Nephron progenitor cell (in vitro differentiated cells): ENCODE measurements at regions not wholly inside any gene's neighbourhood (a gene's known extent, or its start where the extent isn't known, plus 50 kb on each side); places are given as distances from the start of the nearest gene placed in this dataset.
"Not testable (repeated sequence)": the region's sequence is repeated elsewhere in the genome, so short reads cannot be mapped to it uniquely, and the experiment has no call there.

Experiments used
- DNase-seq: peaks from one replicate; pipeline ENCODE4 v3.0.0; 2021
- H3K27ac Mint-ChIP-seq: 2 replicates; pipeline ENCODE4 v1.8.0; 2021; ENCODE audit warnings: mild to moderate bottlenecking, moderate library complexity, mixed read lengths
- H3K27me3 Mint-ChIP-seq: 2 replicates; pipeline ENCODE4 v1.8.0; 2021; ENCODE audit warnings: mild to moderate bottlenecking, low read depth, mixed read lengths; ENCODE audit not compliant: poor library complexity
- H3K36me3 Mint-ChIP-seq: 2 replicates; pipeline ENCODE4 v1.8.0; 2021; ENCODE audit warnings: low read depth, mixed read lengths
- H3K4me1 Mint-ChIP-seq: 2 replicates; pipeline ENCODE4 v1.8.0; 2021; ENCODE audit warnings: mixed read lengths
- H3K4me3 Mint-ChIP-seq: 2 replicates; pipeline ENCODE4 v1.8.0; 2021; ENCODE audit warnings: mild to moderate bottlenecking, moderate library complexity, mixed read lengths
- H3K9me3 Mint-ChIP-seq: 2 replicates; pipeline ENCODE4 v1.8.0; 2021; ENCODE audit warnings: mild to moderate bottlenecking, moderate library complexity, mixed read lengths
- TF ChIP-seq, protein P1 (sequence below): fragments of 200-600 bp; sonication (generic); IDR thresholded peaks from 2 replicates; pipeline ENCODE4 v1.5.0; 2021; ENCODE audit warnings: antibody characterized with exemption

DNA sequence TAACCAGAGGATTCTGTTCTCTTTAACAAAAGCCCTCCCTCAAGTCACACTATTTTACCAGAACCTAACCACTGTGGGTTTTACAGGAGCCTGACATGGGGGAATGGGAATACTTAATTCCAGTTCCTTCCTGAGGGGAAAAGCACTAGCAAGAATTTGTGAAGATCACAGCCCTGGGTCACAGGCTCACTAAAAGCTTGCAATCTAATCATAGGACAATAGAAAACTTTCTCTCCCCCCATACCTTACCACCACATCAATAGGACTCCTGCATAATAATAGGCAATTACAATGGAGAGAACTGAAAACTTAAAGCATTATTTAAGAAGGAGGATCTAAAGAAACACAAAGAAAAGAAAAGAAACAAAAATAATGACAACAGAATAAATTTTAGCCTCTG, 225.8 kb upstream of the ZNF804A start:
- no peaks in the 10 kb centered on the region for H3K27me3 Mint-ChIP-seq
- no peak overlapping the region for H3K4me3 Mint-ChIP-seq
- no peaks in the 10 kb centered on the region for H3K9me3 Mint-ChIP-seq
- H3K4me1 Mint-ChIP-seq: no peaks in the 10 kb centered on the region
- H3K36me3 Mint-ChIP-seq: no peaks in the 10 kb centered on the region
- TF ChIP-seq, protein P1, sequence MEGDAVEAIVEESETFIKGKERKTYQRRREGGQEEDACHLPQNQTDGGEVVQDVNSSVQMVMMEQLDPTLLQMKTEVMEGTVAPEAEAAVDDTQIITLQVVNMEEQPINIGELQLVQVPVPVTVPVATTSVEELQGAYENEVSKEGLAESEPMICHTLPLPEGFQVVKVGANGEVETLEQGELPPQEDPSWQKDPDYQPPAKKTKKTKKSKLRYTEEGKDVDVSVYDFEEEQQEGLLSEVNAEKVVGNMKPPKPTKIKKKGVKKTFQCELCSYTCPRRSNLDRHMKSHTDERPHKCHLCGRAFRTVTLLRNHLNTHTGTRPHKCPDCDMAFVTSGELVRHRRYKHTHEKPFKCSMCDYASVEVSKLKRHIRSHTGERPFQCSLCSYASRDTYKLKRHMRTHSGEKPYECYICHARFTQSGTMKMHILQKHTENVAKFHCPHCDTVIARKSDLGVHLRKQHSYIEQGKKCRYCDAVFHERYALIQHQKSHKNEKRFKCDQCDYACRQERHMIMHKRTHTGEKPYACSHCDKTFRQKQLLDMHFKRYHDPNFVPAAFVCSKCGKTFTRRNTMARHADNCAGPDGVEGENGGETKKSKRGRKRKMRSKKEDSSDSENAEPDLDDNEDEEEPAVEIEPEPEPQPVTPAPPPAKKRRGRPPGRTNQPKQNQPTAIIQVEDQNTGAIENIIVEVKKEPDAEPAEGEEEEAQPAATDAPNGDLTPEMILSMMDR: no peak
- DNase-seq: no peak
- H3K27ac Mint-ChIP-seq: no peak overlapping the region

DNA sequence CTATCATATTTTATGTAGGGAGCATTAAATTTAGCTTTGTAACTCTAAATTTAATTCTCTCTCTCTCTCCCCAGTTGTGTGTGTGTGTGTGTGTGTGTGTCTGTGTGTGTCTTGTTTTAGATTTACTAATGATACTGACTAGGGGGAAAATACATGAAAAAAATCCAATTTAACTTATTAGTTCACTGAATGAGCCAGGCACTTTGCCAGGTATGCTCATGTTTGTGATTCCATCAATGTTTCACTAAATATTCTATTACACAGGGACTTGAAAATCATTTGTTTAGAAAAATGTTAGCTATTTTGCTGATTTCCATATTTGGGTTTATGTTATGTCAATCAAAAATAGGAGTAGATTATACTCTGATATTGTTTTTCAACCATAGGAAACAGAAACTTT, 203.7 kb upstream of the ZNF804A start:
- DNase-seq: no peak
- Mint-ChIP-seq H3K36me3 (no peaks in the 10 kb centered on the region), H3K4me3 (no peak overlapping the region), H3K27ac (no peak overlapping the region), H3K27me3 (no peaks in the 10 kb centered on the region), H3K4me1 (no peaks in the 10 kb centered on the region), H3K9me3 (no peaks in the 10 kb centered on the region)
- TF ChIP-seq, protein P1: no peak

DNA sequence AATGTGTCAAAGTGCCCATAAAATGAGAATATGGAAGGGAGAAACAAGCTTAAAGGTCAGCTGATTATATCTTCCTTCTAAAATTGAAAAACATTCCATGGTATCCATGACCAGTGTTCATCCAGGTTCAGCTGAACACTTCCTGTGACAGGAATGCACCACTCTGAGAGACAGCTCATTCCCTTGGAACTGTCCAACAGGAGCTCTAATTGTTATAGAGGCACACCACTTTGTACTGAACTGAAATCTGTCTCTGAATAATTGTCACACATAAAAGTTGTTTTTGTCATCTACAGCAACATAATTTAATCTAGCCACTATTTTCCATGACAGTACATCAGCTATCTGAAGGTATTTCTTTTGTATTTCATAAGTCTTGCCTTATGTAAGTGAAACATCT, 195.9 kb upstream of the ZNF804A start:
- H3K36me3 Mint-ChIP-seq: peaks cover 2% of the 10 kb centered on the region
- H3K4me1 Mint-ChIP-seq: no peaks in the 10 kb centered on the region
- H3K9me3 Mint-ChIP-seq: peaks cover 11% of the 10 kb centered on the region
- no peak for DNase-seq
- TF ChIP-seq, protein P1: no peak
- H3K27ac Mint-ChIP-seq: no peak overlapping the region
- no peaks in the 10 kb centered on the region for H3K27me3 Mint-ChIP-seq
- H3K4me3 Mint-ChIP-seq: no peak overlapping the region

DNA sequence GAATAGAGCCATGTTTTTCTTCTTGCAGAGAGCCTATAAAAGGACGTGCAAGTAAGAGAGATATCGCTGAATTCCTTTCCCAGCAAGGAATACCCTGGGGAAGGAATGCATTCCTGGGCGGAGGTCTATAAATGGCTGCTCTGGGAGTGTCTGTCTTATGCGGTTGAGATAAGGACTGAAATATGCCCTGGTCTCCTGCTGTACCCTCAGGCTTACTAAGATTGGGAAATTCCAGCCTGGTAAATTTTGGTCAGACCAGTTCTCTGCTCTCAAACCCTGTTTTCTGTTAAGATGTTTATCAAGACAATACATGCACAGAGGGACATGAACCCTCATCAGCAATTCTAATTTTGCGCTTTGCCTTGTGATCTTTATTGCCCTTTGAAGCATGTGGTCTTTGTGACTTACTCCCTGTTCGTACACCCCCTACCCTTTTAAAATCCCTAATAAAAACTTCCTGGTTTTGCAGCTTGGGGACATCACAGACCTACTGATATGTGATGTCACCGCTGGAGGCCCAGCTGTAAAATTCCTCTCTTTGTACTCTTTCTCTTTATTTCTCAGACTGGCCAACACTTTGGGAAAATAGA, 191.2 kb upstream of the ZNF804A start:
- H3K9me3 Mint-ChIP-seq: peaks cover 19% of the 10 kb centered on the region

DNA sequence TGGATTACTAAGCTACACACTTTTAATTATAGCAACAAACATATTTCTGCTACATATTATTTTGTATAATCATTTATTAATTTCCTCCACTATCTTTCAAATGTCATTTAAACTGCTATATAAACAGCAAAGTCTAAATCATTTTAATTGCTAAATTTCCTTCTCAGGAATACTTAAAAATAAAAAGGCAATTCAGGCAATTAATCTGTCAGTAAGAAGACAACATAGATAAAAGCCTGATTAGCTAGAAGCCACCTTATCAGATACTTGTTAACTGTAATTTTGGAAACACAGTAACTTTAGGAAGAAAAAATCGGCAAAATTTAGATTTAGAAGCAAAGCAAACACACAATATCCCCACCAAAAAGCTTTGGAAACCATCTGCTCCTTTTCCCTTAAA, 188.2 kb upstream of the ZNF804A start:
- Mint-ChIP-seq H3K36me3 (peaks cover 5% of the 10 kb centered on the region), H3K27me3 (no peaks in the 10 kb centered on the region), H3K27ac (no peak overlapping the region), H3K9me3 (peaks cover 19% of the 10 kb centered on the region), H3K4me1 (no peaks in the 10 kb centered on the region), H3K4me3 (no peak overlapping the region)
- no peak for DNase-seq
- TF ChIP-seq, protein P1: no peak

More for the DNA sequence above, 191.2 kb upstream of the ZNF804A start:
- DNase-seq: peak; percentile 13
- H3K36me3 Mint-ChIP-seq, H3K27ac Mint-ChIP-seq, H3K4me1 Mint-ChIP-seq, H3K4me3 Mint-ChIP-seq, H3K27me3 Mint-ChIP-seq: not testable (repeated sequence)

DNA sequence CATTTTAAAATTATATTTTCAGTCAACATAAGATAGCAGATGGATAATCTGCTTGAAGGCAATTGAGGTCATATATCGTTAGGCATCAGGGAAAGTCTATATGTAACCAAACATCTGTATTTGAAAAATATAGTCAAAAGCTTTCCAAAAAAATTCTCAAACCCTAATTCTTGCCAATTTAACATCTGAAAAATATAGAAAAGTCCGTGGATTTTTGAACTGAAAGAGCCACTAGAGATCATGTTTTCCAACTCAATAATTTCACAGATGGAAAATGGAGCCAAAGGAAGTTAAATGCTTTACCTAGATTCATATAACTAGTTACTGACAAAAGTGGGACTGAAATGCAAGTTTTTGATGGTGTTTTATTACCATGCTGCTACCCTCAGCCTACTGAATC, 185.1 kb upstream of the ZNF804A start:
- TF ChIP-seq, protein P1: no peak
- H3K4me3 Mint-ChIP-seq: no peak overlapping the region
- no peaks in the 10 kb centered on the region for H3K36me3 Mint-ChIP-seq
- no peak for DNase-seq
- no peaks in the 10 kb centered on the region for H3K27me3 Mint-ChIP-seq
- no peak overlapping the region for H3K27ac Mint-ChIP-seq
- no peaks in the 10 kb centered on the region for H3K4me1 Mint-ChIP-seq
- H3K9me3 Mint-ChIP-seq: no peaks in the 10 kb centered on the region
